ENCODE measurements at regions not wholly inside any gene's neighbourhood (a gene's known extent, or its start where the extent isn't known, plus 50 kb on each side); places are given as distances from the start of the nearest gene placed in this dataset.

DNA sequence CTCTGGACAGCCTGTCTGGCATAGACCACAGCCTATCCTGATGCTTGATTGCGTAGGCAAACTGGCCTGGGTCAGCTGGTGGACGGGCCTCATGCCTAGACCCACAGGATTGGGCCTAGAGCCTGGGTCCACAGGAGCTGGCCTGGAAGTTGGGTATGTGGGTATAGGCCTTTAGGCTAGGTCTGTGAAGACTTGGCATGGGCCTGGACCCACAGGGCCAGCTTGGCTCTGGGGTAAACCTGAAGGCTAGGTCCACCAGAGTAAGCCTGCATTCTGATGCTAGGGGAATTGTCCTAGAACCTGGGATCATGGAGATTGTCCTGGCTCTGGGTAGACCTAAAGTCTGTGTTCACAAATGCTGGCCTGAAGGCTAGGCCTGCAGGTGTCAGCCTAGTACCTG is 1293.7 kb downstream of the CNTNAP5 start:
- TF ChIP-seq, protein P1, sequence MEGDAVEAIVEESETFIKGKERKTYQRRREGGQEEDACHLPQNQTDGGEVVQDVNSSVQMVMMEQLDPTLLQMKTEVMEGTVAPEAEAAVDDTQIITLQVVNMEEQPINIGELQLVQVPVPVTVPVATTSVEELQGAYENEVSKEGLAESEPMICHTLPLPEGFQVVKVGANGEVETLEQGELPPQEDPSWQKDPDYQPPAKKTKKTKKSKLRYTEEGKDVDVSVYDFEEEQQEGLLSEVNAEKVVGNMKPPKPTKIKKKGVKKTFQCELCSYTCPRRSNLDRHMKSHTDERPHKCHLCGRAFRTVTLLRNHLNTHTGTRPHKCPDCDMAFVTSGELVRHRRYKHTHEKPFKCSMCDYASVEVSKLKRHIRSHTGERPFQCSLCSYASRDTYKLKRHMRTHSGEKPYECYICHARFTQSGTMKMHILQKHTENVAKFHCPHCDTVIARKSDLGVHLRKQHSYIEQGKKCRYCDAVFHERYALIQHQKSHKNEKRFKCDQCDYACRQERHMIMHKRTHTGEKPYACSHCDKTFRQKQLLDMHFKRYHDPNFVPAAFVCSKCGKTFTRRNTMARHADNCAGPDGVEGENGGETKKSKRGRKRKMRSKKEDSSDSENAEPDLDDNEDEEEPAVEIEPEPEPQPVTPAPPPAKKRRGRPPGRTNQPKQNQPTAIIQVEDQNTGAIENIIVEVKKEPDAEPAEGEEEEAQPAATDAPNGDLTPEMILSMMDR (IDR thresholded peaks at IDR 0.05 in 2 of 3, conservative IDR thresholded peaks at IDR 0.05 in 1 of 3; ENCODE audit: control insufficient read depth in 2 of 3, extremely low read depth in 1 of 3, insufficient read depth in 1 of 3, low read depth in 3 of 3, low read length in 3 of 3), result no peak
- TF ChIP-seq HDAC6 (IDR thresholded peaks at IDR 0.05; ENCODE audit: unreplicated experiment) (no peak), YY1 (IDR thresholded peaks at IDR 0.05; ENCODE audit: low read depth, low read length) (no peak), TCF7 (IDR thresholded peaks at IDR 0.05; ENCODE audit: borderline replicate concordance) (no peak), POLR2AphosphoS5 (IDR thresholded peaks at IDR 0.05; ENCODE audit: low read length) (no peak)
- TF ChIP-seq, protein P2, sequence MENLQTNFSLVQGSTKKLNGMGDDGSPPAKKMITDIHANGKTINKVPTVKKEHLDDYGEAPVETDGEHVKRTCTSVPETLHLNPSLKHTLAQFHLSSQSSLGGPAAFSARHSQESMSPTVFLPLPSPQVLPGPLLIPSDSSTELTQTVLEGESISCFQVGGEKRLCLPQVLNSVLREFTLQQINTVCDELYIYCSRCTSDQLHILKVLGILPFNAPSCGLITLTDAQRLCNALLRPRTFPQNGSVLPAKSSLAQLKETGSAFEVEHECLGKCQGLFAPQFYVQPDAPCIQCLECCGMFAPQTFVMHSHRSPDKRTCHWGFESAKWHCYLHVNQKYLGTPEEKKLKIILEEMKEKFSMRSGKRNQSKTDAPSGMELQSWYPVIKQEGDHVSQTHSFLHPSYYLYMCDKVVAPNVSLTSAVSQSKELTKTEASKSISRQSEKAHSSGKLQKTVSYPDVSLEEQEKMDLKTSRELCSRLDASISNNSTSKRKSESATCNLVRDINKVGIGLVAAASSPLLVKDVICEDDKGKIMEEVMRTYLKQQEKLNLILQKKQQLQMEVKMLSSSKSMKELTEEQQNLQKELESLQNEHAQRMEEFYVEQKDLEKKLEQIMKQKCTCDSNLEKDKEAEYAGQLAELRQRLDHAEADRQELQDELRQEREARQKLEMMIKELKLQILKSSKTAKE (IDR thresholded peaks at IDR 0.05; ENCODE audit: low read depth, poor library complexity, severe bottlenecking), result no peak

Measured in GM12878 (cell line).